Keratinocyte (primary cell): ENCODE measurements at regions not wholly inside any gene's neighbourhood (a gene's known extent, or its start where the extent isn't known, plus 50 kb on each side); places are given as distances from the start of the nearest gene placed in this dataset.

Experiments used
- EZH2 ChIP-seq: IDR thresholded peaks from one replicate; pipeline ENCODE4 v1.6.1; 2012; ENCODE audit warnings: inconsistent platforms, mild to moderate bottlenecking, low read length, moderate library complexity
- TF ChIP-seq, protein P1 (sequence below), 3 experiments: IDR thresholded peaks in 1 of 3; conservative IDR thresholded peaks in 1 of 3; optimal IDR thresholded peaks in 1 of 3; 2 replicates in 2 of 3; 3 replicates in 1 of 3; pipeline versions ENCODE3 to v1.5.1; 2011; ENCODE audit warnings: low read length in 3 of 3, mild to moderate bottlenecking in 3 of 3, moderate library complexity in 2 of 3, control low read depth in 1 of 3, inconsistent platforms in 1 of 3; ENCODE audit not compliant: insufficient read depth in 2 of 3; ENCODE audit errors: extremely low read depth in 1 of 3

DNA sequence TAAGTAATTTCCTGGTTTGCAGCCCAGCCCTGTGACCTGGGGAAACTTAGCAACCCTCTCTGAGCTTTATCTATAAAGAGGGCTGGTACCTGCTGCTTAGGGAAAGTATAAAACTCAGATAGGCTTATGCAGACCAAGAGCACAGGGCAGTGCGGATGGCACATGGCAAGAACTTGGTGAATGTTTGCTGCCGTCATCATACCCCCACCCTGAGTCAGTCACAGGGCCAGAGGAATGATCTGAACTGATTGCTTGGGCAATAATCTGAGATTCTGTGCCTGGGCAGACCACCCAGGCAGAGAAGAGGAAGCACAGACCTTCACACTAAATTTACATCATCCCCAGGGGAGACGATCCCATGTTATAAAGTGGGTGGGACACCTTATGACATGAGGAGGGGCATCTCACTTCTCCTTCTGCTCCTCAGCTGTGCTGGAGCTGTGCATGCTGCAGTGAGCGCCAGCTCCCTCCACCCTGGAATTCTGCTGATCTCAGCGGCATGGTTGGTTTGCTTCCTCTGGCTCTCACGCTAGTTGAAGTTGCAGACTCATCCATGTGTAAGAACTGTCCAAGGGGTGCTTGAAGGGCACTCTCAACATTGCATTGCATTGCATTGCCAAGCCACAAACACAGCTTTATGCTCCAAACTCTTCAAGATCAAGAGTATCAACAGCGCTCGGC is 197.1 kb downstream of the AJAP1 start:
- TF ChIP-seq, protein P1, sequence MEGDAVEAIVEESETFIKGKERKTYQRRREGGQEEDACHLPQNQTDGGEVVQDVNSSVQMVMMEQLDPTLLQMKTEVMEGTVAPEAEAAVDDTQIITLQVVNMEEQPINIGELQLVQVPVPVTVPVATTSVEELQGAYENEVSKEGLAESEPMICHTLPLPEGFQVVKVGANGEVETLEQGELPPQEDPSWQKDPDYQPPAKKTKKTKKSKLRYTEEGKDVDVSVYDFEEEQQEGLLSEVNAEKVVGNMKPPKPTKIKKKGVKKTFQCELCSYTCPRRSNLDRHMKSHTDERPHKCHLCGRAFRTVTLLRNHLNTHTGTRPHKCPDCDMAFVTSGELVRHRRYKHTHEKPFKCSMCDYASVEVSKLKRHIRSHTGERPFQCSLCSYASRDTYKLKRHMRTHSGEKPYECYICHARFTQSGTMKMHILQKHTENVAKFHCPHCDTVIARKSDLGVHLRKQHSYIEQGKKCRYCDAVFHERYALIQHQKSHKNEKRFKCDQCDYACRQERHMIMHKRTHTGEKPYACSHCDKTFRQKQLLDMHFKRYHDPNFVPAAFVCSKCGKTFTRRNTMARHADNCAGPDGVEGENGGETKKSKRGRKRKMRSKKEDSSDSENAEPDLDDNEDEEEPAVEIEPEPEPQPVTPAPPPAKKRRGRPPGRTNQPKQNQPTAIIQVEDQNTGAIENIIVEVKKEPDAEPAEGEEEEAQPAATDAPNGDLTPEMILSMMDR (optimal IDR thresholded peaks at IDR 0.05 in 1 of 3, IDR thresholded peaks at IDR 0.05 in 1 of 3, conservative IDR thresholded peaks at IDR 0.05 in 1 of 3; ENCODE audit: extremely low read depth in 1 of 3, insufficient read depth in 2 of 3, low read length in 3 of 3), result no peak
- no peak for TF ChIP-seq EZH2
